Trophoblast cell (in vitro differentiated cells and primary cell): ENCODE measurements at regions not wholly inside any gene's neighbourhood (a gene's known extent, or its start where the extent isn't known, plus 50 kb on each side); places are given as distances from the start of the nearest gene placed in this dataset.

Experiments
- DNase-seq, 2 donors: peaks; one replicate each; pipeline ENCODE4 v3.0.0-alpha.2; 2016
- H2AFZ ChIP-seq: 2 replicates; pipeline ENCODE4 v1.6.1; 2013; ENCODE audit warnings: low read length, moderate library complexity, mild to moderate bottlenecking; ENCODE audit not compliant: insufficient read depth, poor library complexity
- H2AK5ac ChIP-seq: 2 replicates; pipeline ENCODE4 v1.6.1; 2013; ENCODE audit warnings: mild to moderate bottlenecking, low read length
- H2BK120ac ChIP-seq: 2 replicates; pipeline ENCODE4 v1.6.1; 2013; ENCODE audit warnings: low read length, mild to moderate bottlenecking, moderate library complexity; ENCODE audit not compliant: insufficient read depth, poor library complexity
- H2BK12ac ChIP-seq: 2 replicates; pipeline ENCODE4 v1.6.1; 2013; ENCODE audit warnings: mild to moderate bottlenecking, low read length, moderate library complexity
- H2BK5ac ChIP-seq: 2 replicates; pipeline ENCODE4 v1.6.1; 2013; ENCODE audit warnings: low read length, low read depth, moderate library complexity, mild to moderate bottlenecking; ENCODE audit not compliant: poor library complexity
- H3K14ac ChIP-seq: 2 replicates; pipeline ENCODE4 v1.6.1; 2013; ENCODE audit warnings: mild to moderate bottlenecking, low read length
- H3K18ac ChIP-seq: 2 replicates; pipeline ENCODE4 v1.6.1; 2013; ENCODE audit warnings: mild to moderate bottlenecking, low read length
- H3K23ac ChIP-seq: 2 replicates; pipeline ENCODE4 v1.6.1; 2013; ENCODE audit warnings: low read length
- H3K27ac ChIP-seq: 2 replicates; pipeline ENCODE4 v1.5.1; 2013; ENCODE audit warnings: low read depth, mild to moderate bottlenecking, inconsistent platforms, low read length, moderate library complexity
- H3K27me3 ChIP-seq: 2 replicates; pipeline ENCODE4 v1.6.1; 2013; ENCODE audit warnings: inconsistent platforms, mild to moderate bottlenecking, low read length, moderate library complexity; ENCODE audit not compliant: insufficient read depth
- H3K36me3 ChIP-seq, 2 experiments: 1 replicate in 1 of 2; 2 replicates in 1 of 2; pipeline ENCODE4 v1.6.1; 2013; ENCODE audit warnings: low read length in 2 of 2, mild to moderate bottlenecking in 2 of 2, moderate library complexity in 1 of 2; ENCODE audit not compliant: insufficient read depth in 2 of 2, control insufficient read depth in 1 of 2
- H3K4ac ChIP-seq: 2 replicates; pipeline ENCODE4 v1.6.1; 2013; ENCODE audit warnings: low read depth, mild to moderate bottlenecking, low read length, moderate library complexity
- H3K4me1 ChIP-seq, 2 experiments: 1 replicate in 1 of 2; 2 replicates in 1 of 2; pipeline ENCODE4 v1.6.1; 2013; ENCODE audit warnings: low read length in 2 of 2, mild to moderate bottlenecking in 2 of 2, moderate library complexity in 1 of 2; ENCODE audit not compliant: insufficient read depth in 2 of 2, control insufficient read depth in 1 of 2
- H3K4me2 ChIP-seq: 2 replicates; pipeline ENCODE4 v1.6.1; 2013; ENCODE audit warnings: inconsistent platforms, mild to moderate bottlenecking, low read length, moderate library complexity
- H3K4me3 ChIP-seq: 2 replicates; pipeline ENCODE4 v1.5.1; 2013; ENCODE audit warnings: mild to moderate bottlenecking, low read depth, low read length, inconsistent platforms
- H3K79me1 ChIP-seq: one replicate; pipeline ENCODE4 v1.6.1; 2013; ENCODE audit warnings: low read length
- H3K79me2 ChIP-seq: 2 replicates; pipeline ENCODE4 v1.6.1; 2013; ENCODE audit warnings: low read length, mild to moderate bottlenecking; ENCODE audit not compliant: control insufficient read depth, insufficient read depth, poor library complexity
- H3K9ac ChIP-seq: 2 replicates; pipeline ENCODE4 v1.6.1; 2013; ENCODE audit warnings: mild to moderate bottlenecking, low read length
- H3K9me3 ChIP-seq: 2 replicates; pipeline ENCODE4 v1.6.1; 2013; ENCODE audit warnings: low read depth, mild to moderate bottlenecking, control low read depth, inconsistent platforms, low read length; ENCODE audit not compliant: insufficient read depth
- H4K12ac ChIP-seq: 2 replicates; pipeline ENCODE4 v1.6.1; 2013; ENCODE audit warnings: low read depth, mild to moderate bottlenecking, low read length, moderate library complexity
- H4K8ac ChIP-seq: 2 replicates; pipeline ENCODE4 v1.6.1; 2013; ENCODE audit warnings: low read depth, mild to moderate bottlenecking, low read length, moderate library complexity
- H4K91ac ChIP-seq: one replicate; pipeline ENCODE4 v1.6.1; 2013; ENCODE audit warnings: low read depth, mild to moderate bottlenecking, low read length, moderate library complexity
- WGBS: extraction: QIAGEN DNeasy Blood & Tissue Kit; methylation state at CpG from one replicate; pipeline ENCODE4 v1.1.7; 2013; ENCODE audit warnings: missing lambda C conversion rate; ENCODE audit not compliant: insufficient read length, insufficient coverage; ENCODE audit errors: extremely low coverage; 5-methylcytosine and 5-hydroxymethylcytosine counted together

DNA sequence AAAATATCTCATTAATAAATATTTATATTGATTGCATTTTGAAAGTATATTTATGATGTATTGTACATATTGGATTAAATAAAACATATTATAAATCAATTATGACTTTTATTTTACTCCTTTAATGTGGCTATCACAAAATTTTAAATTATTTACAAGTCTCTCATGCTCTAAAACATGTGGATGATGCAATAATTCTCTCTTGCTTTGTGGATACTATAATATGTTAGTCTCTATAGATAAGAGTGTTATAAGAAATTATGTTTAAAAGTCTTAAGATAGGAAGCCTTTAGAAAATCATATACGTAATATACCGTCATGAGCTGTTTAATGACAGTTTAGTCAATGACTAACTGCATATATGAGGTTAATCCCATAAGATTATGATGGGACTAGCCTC lies 547.4 kb upstream of the ALCAM start:
- H4K12ac ChIP-seq, result no peak overlapping the region
- H4K8ac ChIP-seq, result no peak overlapping the region
- no peaks in the 10 kb centered on the region for H3K27me3 ChIP-seq
- H2AFZ ChIP-seq, result no peak overlapping the region
- H4K91ac ChIP-seq, result no peak overlapping the region
- H3K4me1 ChIP-seq, result no peaks in the 10 kb centered on the region
- H3K18ac ChIP-seq, result no peak overlapping the region
- no peak overlapping the region for H2BK5ac ChIP-seq
- H3K9ac ChIP-seq, result no peak overlapping the region
- no peak overlapping the region for H2BK12ac ChIP-seq
- no peak overlapping the region for H3K4me3 ChIP-seq
- no peak overlapping the region for H2AK5ac ChIP-seq
- no peak for DNase-seq
- H3K27ac ChIP-seq, result no peak overlapping the region
- no CpG with 5 or more reads among the region's 2 CpGs for WGBS
- no peaks in the 10 kb centered on the region for H3K79me2 ChIP-seq
- no peak overlapping the region for H3K4ac ChIP-seq
- no peak overlapping the region for H3K4me2 ChIP-seq
- H3K36me3 ChIP-seq, result peaks cover 0 to 2% of the 10 kb centered on the region in 2 experiments
- H3K79me1 ChIP-seq, result no peaks in the 10 kb centered on the region
- no peak overlapping the region for H2BK120ac ChIP-seq
- H3K23ac ChIP-seq, result no peak overlapping the region
- peaks cover 6% of the 10 kb centered on the region for H3K9me3 ChIP-seq
- H3K14ac ChIP-seq, result no peak overlapping the region

DNA sequence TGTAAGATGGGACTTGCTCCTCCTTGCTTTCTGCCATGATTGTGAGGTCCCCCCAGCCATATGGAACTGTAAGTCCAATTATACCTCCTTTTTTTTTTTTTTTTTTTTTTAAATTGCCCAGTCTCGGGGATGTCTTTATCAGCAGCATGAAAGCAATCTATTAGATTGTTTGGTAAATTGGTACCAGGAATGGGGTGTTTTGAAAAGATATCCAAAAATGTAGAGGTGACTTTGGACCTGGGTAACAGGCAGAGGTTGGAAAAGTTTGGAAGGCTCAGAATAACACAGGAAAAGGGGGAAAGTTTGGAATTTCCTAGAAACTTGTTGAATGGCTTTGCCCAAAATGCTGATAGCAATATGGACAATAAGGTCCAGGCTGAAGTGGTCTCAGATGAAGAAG lies 545.8 kb upstream of the ALCAM start:
- Histone ChIP-seq H3K4me2 (no peak overlapping the region), H3K36me3 (peaks cover 0 to 2% of the 10 kb centered on the region in 2 experiments), H3K14ac (no peak overlapping the region), H3K18ac (no peak overlapping the region), H3K27ac (no peak overlapping the region), H2AFZ (no peak overlapping the region), H3K27me3 (no peaks in the 10 kb centered on the region), H3K4me3 (no peak overlapping the region), H4K91ac (no peak overlapping the region), H3K9me3 (peaks cover 6% of the 10 kb centered on the region), H3K4ac (no peak overlapping the region), H4K8ac (no peak overlapping the region), H2BK5ac (no peak overlapping the region), H2AK5ac (no peak overlapping the region), H4K12ac (no peak overlapping the region), H3K79me2 (no peaks in the 10 kb centered on the region), H2BK12ac (no peak overlapping the region), H3K9ac (no peak overlapping the region), H3K23ac (no peak overlapping the region), H3K4me1 (no peaks in the 10 kb centered on the region), H3K79me1 (no peaks in the 10 kb centered on the region), H2BK120ac (no peak overlapping the region)
- no CpG with 5 or more reads among the region's 1 CpG for WGBS
- no peak for DNase-seq

DNA sequence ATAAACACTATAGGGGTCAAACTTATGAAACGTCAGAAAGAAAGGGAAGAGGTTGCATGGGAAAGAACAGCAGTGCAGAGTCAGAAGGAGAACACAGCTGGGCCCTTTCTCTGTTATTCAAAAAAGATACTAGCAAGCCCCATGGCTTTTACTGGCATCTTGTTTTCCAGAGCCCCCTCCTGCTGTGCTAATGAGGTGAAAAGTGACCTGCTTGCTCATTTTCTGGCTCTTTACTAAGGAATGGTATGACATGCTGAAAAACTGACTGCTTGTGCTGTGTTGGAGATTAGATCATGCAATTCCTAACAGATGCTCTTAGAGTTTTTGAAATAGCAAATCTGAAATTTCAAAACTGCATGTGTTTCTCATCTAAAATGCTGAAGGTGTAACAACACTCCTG lies 541.6 kb upstream of the ALCAM start:
- no peaks in the 10 kb centered on the region for H3K4me1 ChIP-seq
- no peak overlapping the region for H2BK120ac ChIP-seq
- no peaks in the 10 kb centered on the region for H3K27me3 ChIP-seq
- H3K79me2 ChIP-seq, result no peaks in the 10 kb centered on the region
- no peak overlapping the region for H2AFZ ChIP-seq
- no peak overlapping the region for H3K23ac ChIP-seq
- H2BK5ac ChIP-seq, result no peak overlapping the region
- no peak overlapping the region for H3K9ac ChIP-seq
- no peak overlapping the region for H3K4me2 ChIP-seq
- H3K36me3 ChIP-seq, result peaks cover 0 to 2% of the 10 kb centered on the region in 2 experiments
- WGBS, result no CpG with 5 or more reads among the region's 1 CpG
- peaks cover 6% of the 10 kb centered on the region for H3K9me3 ChIP-seq
- H3K18ac ChIP-seq, result no peak overlapping the region
- no peak overlapping the region for H3K4ac ChIP-seq
- no peak overlapping the region for H3K4me3 ChIP-seq
- no peak overlapping the region for H4K91ac ChIP-seq
- H3K14ac ChIP-seq, result no peak overlapping the region
- no peak overlapping the region for H3K27ac ChIP-seq
- no peaks in the 10 kb centered on the region for H3K79me1 ChIP-seq
- H4K12ac ChIP-seq, result no peak overlapping the region
- no peak overlapping the region for H2AK5ac ChIP-seq
- H2BK12ac ChIP-seq, result no peak overlapping the region
- no peak overlapping the region for H4K8ac ChIP-seq
- peak in 1 of 2 donors; percentile 13 for DNase-seq

DNA sequence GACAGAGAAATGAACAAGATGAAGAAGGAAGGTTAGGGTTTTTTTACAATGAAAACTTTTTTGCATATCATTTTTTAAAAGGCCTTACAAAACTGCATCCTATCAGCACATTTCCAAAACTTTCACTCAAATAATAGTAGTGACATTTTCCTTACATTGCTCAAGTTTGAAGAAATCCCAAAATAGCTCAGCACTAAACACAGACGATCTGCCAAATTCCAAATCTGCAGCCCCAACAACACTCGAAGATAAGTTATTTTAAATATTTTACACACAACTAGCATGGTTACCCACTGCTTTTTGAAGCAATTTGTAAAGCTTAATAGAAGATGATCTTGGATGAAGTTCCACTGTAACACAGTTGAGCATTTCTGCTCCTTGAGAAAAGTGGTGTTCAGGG lies 535.6 kb upstream of the ALCAM start:
- Histone ChIP-seq H3K36me3 (no peaks in the 10 kb centered on the region), H3K27ac (no peak overlapping the region), H3K27me3 (no peaks in the 10 kb centered on the region), H3K79me2 (no peaks in the 10 kb centered on the region), H3K18ac (no peak overlapping the region), H3K9ac (no peak overlapping the region), H2BK12ac (no peak overlapping the region), H3K4me1 (peaks cover 0 to 2% of the 10 kb centered on the region in 2 experiments), H3K23ac (no peak overlapping the region), H2AK5ac (no peak overlapping the region), H3K9me3 (no peaks in the 10 kb centered on the region), H2AFZ (no peak overlapping the region), H3K14ac (no peak overlapping the region), H4K8ac (no peak overlapping the region), H4K91ac (no peak overlapping the region), H2BK5ac (no peak overlapping the region), H3K4ac (no peak overlapping the region), H4K12ac (no peak overlapping the region), H2BK120ac (no peak overlapping the region), H3K4me2 (no peak overlapping the region), H3K79me1 (no peaks in the 10 kb centered on the region), H3K4me3 (no peak overlapping the region)
- WGBS, result no CpG with 5 or more reads among the region's 2 CpGs
- DNase-seq, result no peak
